ENCODE measurements at regions not wholly inside any gene's neighbourhood (a gene's known extent, or its start where the extent isn't known, plus 50 kb on each side); places are given as distances from the start of the nearest gene placed in this dataset.

- H3K27ac Mint-ChIP-seq = no peak overlapping the region
- H3K4me3 Mint-ChIP-seq = no peak overlapping the region
- H3K4me1 Mint-ChIP-seq (ENCODE audit: low read depth) = no peaks in the 10 kb centered on the region
- H3K9me3 Mint-ChIP-seq = no peaks in the 10 kb centered on the region
- DNase-seq (ENCODE audit: low spot score) = no peak
- no peaks in the 10 kb centered on the region for H3K27me3 Mint-ChIP-seq (ENCODE audit: low read depth)
- no peaks in the 10 kb centered on the region for H3K36me3 Mint-ChIP-seq (ENCODE audit: low read depth)
These were observed 663.3 kb upstream of the CHAC2 start for GRCh38 chr2:53104263-53104662.

- no peak for DNase-seq (ENCODE audit: low spot score)
- no peaks in the 10 kb centered on the region for H3K9me3 Mint-ChIP-seq
- no peak overlapping the region for H3K27ac Mint-ChIP-seq
- no peak overlapping the region for H3K4me3 Mint-ChIP-seq
- H3K36me3 Mint-ChIP-seq (ENCODE audit: low read depth) = no peaks in the 10 kb centered on the region
- H3K4me1 Mint-ChIP-seq (ENCODE audit: low read depth) = no peaks in the 10 kb centered on the region
- no peaks in the 10 kb centered on the region for H3K27me3 Mint-ChIP-seq (ENCODE audit: low read depth)
These were observed 663.9 kb upstream of the CHAC2 start for GRCh38 chr2:53103679-53104078.

- no peak for DNase-seq (ENCODE audit: low spot score)
- Mint-ChIP-seq H3K27me3 (ENCODE audit: low read depth) (no peaks in the 10 kb centered on the region), H3K27ac (no peak overlapping the region), H3K4me3 (no peak overlapping the region), H3K9me3 (no peaks in the 10 kb centered on the region), H3K36me3 (ENCODE audit: low read depth) (no peaks in the 10 kb centered on the region), H3K4me1 (ENCODE audit: low read depth) (no peaks in the 10 kb centered on the region)
These were observed 668.9 kb upstream of the CHAC2 start for GRCh38 chr2:53098696-53099078.

GRCh38 chr2:53096351-53096750, 671.3 kb upstream of the CHAC2 start:
- H3K4me1 Mint-ChIP-seq (ENCODE audit: low read depth) = no peaks in the 10 kb centered on the region
- no peak overlapping the region for H3K4me3 Mint-ChIP-seq
- DNase-seq (ENCODE audit: low spot score) = no peak
- no peak overlapping the region for H3K27ac Mint-ChIP-seq
- H3K9me3 Mint-ChIP-seq = peaks cover 7% of the 10 kb centered on the region
- H3K36me3 Mint-ChIP-seq (ENCODE audit: low read depth) = no peaks in the 10 kb centered on the region
- no peaks in the 10 kb centered on the region for H3K27me3 Mint-ChIP-seq (ENCODE audit: low read depth)

- H3K27ac Mint-ChIP-seq = no peak overlapping the region
- peaks cover 3% of the 10 kb centered on the region for H3K4me1 Mint-ChIP-seq (ENCODE audit: low read depth)
- H3K27me3 Mint-ChIP-seq (ENCODE audit: low read depth) = no peaks in the 10 kb centered on the region
- no peaks in the 10 kb centered on the region for H3K36me3 Mint-ChIP-seq (ENCODE audit: low read depth)
- H3K9me3 Mint-ChIP-seq = peaks cover 7% of the 10 kb centered on the region
- DNase-seq (ENCODE audit: low spot score) = no peak
- no peak overlapping the region for H3K4me3 Mint-ChIP-seq
These were observed 671.9 kb upstream of the CHAC2 start for GRCh38 chr2:53095664-53096063.

GRCh38 chr2:53095227-53095626, 672.4 kb upstream of the CHAC2 start:
- Mint-ChIP-seq H3K27ac (no peak overlapping the region), H3K4me1 (ENCODE audit: low read depth) (peaks cover 3% of the 10 kb centered on the region), H3K4me3 (no peak overlapping the region), H3K36me3 (ENCODE audit: low read depth) (no peaks in the 10 kb centered on the region), H3K27me3 (ENCODE audit: low read depth) (no peaks in the 10 kb centered on the region), H3K9me3 (peaks cover 11% of the 10 kb centered on the region)
- no peak for DNase-seq (ENCODE audit: low spot score)

GRCh38 chr2:53093355-53093754, 674.2 kb upstream of the CHAC2 start:
- Mint-ChIP-seq H3K27me3 (ENCODE audit: low read depth) (no peaks in the 10 kb centered on the region), H3K36me3 (ENCODE audit: low read depth) (no peaks in the 10 kb centered on the region), H3K27ac (no peak overlapping the region), H3K4me1 (ENCODE audit: low read depth) (peaks cover 3% of the 10 kb centered on the region), H3K9me3 (peaks cover 17% of the 10 kb centered on the region), H3K4me3 (no peak overlapping the region)
- DNase-seq (ENCODE audit: low spot score) = no peak

- H3K36me3 Mint-ChIP-seq (ENCODE audit: low read depth) = no peaks in the 10 kb centered on the region
- DNase-seq (ENCODE audit: low spot score) = no peak
These were observed 676.4 kb upstream of the CHAC2 start for GRCh38 chr2:53091183-53091582.

GRCh38 chr2:53087874-53088461, 679.6 kb upstream of the CHAC2 start:
- no peak for DNase-seq (ENCODE audit: low spot score)
- Mint-ChIP-seq H3K36me3 (ENCODE audit: low read depth) (no peaks in the 10 kb centered on the region), H3K27me3 (ENCODE audit: low read depth) (no peaks in the 10 kb centered on the region), H3K4me1 (ENCODE audit: low read depth) (peaks cover 3% of the 10 kb centered on the region), H3K27ac (no peak overlapping the region), H3K9me3 (peaks cover 22% of the 10 kb centered on the region), H3K4me3 (no peak overlapping the region)

More at GRCh38 chr2:53091183-53091582, 676.4 kb upstream of the CHAC2 start:
- H3K4me3 Mint-ChIP-seq = no peak overlapping the region
- no peaks in the 10 kb centered on the region for H3K27me3 Mint-ChIP-seq (ENCODE audit: low read depth)
- H3K4me1 Mint-ChIP-seq (ENCODE audit: low read depth) = peaks cover 3% of the 10 kb centered on the region
- peaks cover 22% of the 10 kb centered on the region for H3K9me3 Mint-ChIP-seq
- no peak overlapping the region for H3K27ac Mint-ChIP-seq

GRCh38 chr2:53087262-53087873, 680.2 kb upstream of the CHAC2 start:
- Mint-ChIP-seq H3K27ac (no peak overlapping the region), H3K9me3 (peaks cover 20% of the 10 kb centered on the region), H3K27me3 (ENCODE audit: low read depth) (no peaks in the 10 kb centered on the region), H3K4me1 (ENCODE audit: low read depth) (peaks cover 3% of the 10 kb centered on the region), H3K36me3 (ENCODE audit: low read depth) (no peaks in the 10 kb centered on the region), H3K4me3 (no peak overlapping the region)
- DNase-seq (ENCODE audit: low spot score) = no peak

- DNase-seq (ENCODE audit: low spot score) = no peak
- H3K4me1 Mint-ChIP-seq (ENCODE audit: low read depth) = no peaks in the 10 kb centered on the region
- peaks cover 4% of the 10 kb centered on the region for H3K36me3 Mint-ChIP-seq (ENCODE audit: low read depth)
- no peak overlapping the region for H3K4me3 Mint-ChIP-seq
- H3K27ac Mint-ChIP-seq = no peak overlapping the region
- no peaks in the 10 kb centered on the region for H3K27me3 Mint-ChIP-seq (ENCODE audit: low read depth)
- H3K9me3 Mint-ChIP-seq = peaks cover 17% of the 10 kb centered on the region
These were observed 690.2 kb upstream of the CHAC2 start for GRCh38 chr2:53077413-53077812.

GRCh38 chr2:53075760-53076159, 691.8 kb upstream of the CHAC2 start:
- no peaks in the 10 kb centered on the region for H3K27me3 Mint-ChIP-seq (ENCODE audit: low read depth)
- no peak overlapping the region for H3K4me3 Mint-ChIP-seq
- no peak for DNase-seq (ENCODE audit: low spot score)
- peaks cover 14% of the 10 kb centered on the region for H3K9me3 Mint-ChIP-seq
- H3K4me1 Mint-ChIP-seq (ENCODE audit: low read depth) = no peaks in the 10 kb centered on the region
- peaks cover 4% of the 10 kb centered on the region for H3K36me3 Mint-ChIP-seq (ENCODE audit: low read depth)
- H3K27ac Mint-ChIP-seq = no peak overlapping the region

- H3K4me1 Mint-ChIP-seq (ENCODE audit: low read depth) = no peaks in the 10 kb centered on the region
- H3K36me3 Mint-ChIP-seq (ENCODE audit: low read depth) = no peaks in the 10 kb centered on the region
- H3K27ac Mint-ChIP-seq = no peak overlapping the region
These were observed 700.1 kb upstream of the CHAC2 start for GRCh38 chr2:53067533-53067932.

GRCh38 chr2:53067056-53067455, 700.5 kb upstream of the CHAC2 start:
- H3K4me3 Mint-ChIP-seq = no peak overlapping the region
- DNase-seq (ENCODE audit: low spot score) = no peak
- no peaks in the 10 kb centered on the region for H3K27me3 Mint-ChIP-seq (ENCODE audit: low read depth)
- no peaks in the 10 kb centered on the region for H3K4me1 Mint-ChIP-seq (ENCODE audit: low read depth)
- H3K36me3 Mint-ChIP-seq (ENCODE audit: low read depth) = no peaks in the 10 kb centered on the region
- peaks cover 5% of the 10 kb centered on the region for H3K9me3 Mint-ChIP-seq
- no peak overlapping the region for H3K27ac Mint-ChIP-seq

More at GRCh38 chr2:53067533-53067932, 700.1 kb upstream of the CHAC2 start:
- Mint-ChIP-seq H3K4me3 (no peak overlapping the region), H3K9me3 (peaks cover 2% of the 10 kb centered on the region), H3K27me3 (ENCODE audit: low read depth) (no peaks in the 10 kb centered on the region)
- DNase-seq (ENCODE audit: low spot score) = no peak

- Mint-ChIP-seq H3K36me3 (ENCODE audit: low read depth) (no peaks in the 10 kb centered on the region), H3K4me3 (no peak overlapping the region), H3K27me3 (ENCODE audit: low read depth) (no peaks in the 10 kb centered on the region), H3K9me3 (peaks cover 8% of the 10 kb centered on the region), H3K4me1 (ENCODE audit: low read depth) (no peaks in the 10 kb centered on the region), H3K27ac (no peak overlapping the region)
- no peak for DNase-seq (ENCODE audit: low spot score)
These were observed 703.5 kb upstream of the CHAC2 start for GRCh38 chr2:53064154-53064553.
